NCI-H524 (cell line): ENCODE measurements at regions not wholly inside any gene's neighbourhood (a gene's known extent, or its start where the extent isn't known, plus 50 kb on each side); places are given as distances from the start of the nearest gene placed in this dataset.
A peak's percentile ranks its signal among the peaks of the same experiment; 100 is the strongest.

Experiments used
- DNase-seq, 2 experiments: peaks; one replicate each; lab custom pipeline; 2025; lab: John Stamatoyannopoulos, UW

GRCh38 chr6:37105148-37106050 lies 64.6 kb upstream of the PIM1 start:
- no peak for DNase-seq

GRCh38 chr6:37106051-37106363 lies 63.9 kb upstream of the PIM1 start:
- no peak for DNase-seq

DNA sequence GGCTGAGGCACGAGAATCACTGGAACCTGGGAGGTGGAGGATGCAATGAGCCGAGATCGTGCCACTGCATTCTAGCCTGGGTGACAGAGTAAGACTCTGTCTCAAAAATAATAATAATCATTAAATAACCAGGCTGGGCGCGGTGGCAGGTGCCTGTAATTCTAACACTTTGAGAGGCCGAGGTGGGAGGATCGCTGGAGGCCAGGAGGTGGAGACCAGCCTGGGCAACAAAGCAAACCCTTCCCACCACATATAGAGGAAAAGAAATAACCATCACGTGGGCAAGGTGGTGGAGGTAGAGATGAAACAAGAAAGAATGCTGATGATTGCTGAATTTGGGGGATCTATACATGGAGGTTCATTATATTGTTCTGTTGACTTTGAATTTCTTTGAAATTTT lies 63.4 kb upstream of the PIM1 start:
- no peak for DNase-seq

GRCh38 chr6:37106982-37107491 lies 62.9 kb upstream of the PIM1 start:
- no peak for DNase-seq

DNA sequence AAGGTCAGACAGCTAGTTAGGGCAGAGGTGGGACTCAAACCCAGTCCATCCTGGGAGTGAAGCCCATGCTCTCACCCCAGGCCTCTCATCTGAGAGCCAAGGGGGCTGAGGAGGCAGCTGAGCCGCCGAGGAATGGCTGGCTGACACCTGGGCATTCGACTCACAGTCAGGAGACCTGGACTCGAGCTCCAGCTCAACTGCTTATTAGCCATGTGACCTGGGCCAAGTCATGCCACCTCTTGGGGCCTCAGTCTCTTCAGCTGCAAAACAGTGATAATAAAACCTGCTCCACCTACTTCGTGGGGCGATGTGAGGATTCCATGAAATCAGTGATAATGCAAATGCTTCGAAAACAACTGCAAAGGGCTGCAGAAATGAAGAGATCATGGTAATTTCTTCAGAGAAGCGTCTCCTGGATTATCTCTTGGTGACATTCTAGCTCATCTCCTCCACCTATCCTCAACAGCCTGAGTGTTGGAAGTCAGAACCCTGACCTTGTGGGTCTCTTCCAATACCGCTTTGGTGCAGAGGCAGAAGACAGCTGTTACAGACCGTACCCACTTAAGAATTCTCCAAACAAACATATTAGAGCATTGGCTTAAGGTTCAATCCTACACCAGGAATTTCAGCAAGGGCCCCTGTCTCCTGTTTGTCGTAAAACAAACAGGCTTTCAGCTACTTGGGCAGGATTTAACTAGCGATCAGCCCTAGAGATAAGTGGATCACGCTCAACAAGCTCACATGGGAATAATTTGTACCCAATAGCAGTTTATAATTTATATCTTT lies 60.0 kb upstream of the PIM1 start:
- peak; percentile 56 to 85 for DNase-seq

DNA sequence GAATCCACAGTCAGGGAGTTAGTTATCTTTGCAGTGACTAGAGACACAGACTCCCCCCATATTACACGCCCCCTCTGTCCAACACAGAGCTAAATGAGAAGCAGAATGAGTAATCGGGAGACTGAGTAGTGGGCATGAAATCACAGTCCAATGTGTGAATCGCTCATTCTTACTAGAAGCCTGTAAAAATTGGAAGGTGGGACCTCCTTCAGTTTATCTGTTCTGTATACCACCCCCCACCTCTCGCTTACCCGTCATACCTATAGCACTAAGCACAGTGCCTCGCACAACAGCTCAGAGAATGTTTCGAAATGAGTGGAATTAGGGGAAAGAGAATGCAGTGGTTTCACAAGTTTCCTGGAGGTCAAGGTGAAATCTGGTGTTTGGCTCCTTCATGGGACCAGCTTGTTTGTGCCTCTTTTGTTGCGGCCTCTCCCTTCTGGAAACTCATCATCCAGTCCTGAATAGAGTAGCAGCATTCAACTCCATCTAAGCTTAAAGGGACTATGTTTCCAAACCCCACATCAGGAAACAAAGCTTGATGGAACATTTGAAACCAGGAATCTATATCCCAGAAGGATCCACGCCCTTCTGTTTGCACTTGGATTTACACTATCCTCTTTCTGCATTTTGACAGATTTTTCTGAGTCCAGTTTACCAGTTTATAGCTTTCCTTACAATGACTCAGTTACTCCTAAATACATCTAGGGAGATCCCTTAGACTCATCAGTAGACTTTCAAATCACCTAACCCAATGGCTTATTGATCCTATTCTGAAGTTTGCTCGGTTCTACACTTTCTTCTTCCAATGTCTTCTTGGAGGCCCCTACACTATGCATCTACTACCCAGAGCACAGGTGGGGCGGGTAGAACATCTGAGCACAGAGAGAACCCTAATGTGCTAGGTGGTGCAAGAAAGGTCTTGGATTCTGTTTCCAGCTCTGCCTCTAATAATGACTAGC lies 59.2 kb upstream of the PIM1 start:
- no peak for DNase-seq

DNA sequence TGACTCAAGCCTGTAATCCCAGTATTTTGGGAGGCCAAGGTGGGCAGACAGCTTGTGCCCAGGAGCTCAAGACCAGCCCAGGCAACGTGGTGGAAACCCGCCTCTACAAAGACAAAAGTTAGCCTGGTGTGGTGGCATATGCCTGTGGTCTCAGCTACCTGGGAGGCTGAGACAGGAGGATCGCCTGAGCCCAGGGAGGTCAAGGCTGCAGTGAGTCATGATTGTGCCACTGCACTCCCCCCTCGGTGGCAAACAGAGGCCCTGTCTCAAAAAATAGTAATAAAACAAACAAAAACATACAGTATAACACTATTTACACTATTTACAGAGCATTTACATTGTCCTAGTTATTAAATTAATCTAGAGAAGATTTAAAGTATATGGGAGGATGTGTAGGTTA lies 56.0 kb upstream of the PIM1 start:
- DNase-seq = no peak

GRCh38 chr6:37114612-37115011 lies 55.3 kb upstream of the PIM1 start:
- DNase-seq = no peak

- no peak for DNase-seq
Observed at GRCh38 chr6:37115236-37115895, 54.6 kb upstream of the PIM1 start.

- DNase-seq = no peak
Observed at GRCh38 chr6:37116326-37116725, 53.6 kb upstream of the PIM1 start.

- peak in 1 of 2 experiments; percentile 32 for DNase-seq
Observed at GRCh38 chr6:37119387-37119886, 50.5 kb upstream of the PIM1 start.
